HEK293 (cell line): ENCODE measurements at regions not wholly inside any gene's neighbourhood (a gene's known extent, or its start where the extent isn't known, plus 50 kb on each side); places are given as distances from the start of the nearest gene placed in this dataset.

Source experiments
- KLF17 ChIP-seq: fragments of 450-650 bp; formaldehyde crosslinking; IDR thresholded peaks from 2 replicates; pipeline ENCODE4 v1.5.1; 2016; ENCODE audit warnings: missing biosample characterization, missing genetic modification characterization
- PATZ1 ChIP-seq: fragments of 450-650 bp; formaldehyde crosslinking; IDR thresholded peaks from 2 replicates; pipeline ENCODE4 v1.5.1; 2016; ENCODE audit warnings: missing biosample characterization, missing genetic modification characterization
- SP2 ChIP-seq: fragments of 450-650 bp; formaldehyde crosslinking; IDR thresholded peaks from 2 replicates; pipeline ENCODE4 v1.5.1; 2016; ENCODE audit warnings: missing biosample characterization, missing genetic modification characterization
- ZBTB11 ChIP-seq: fragments of 450-650 bp; formaldehyde crosslinking; conservative IDR thresholded peaks from 2 replicates; pipeline ENCODE4 v1.5.1; 2016; ENCODE audit warnings: low read depth, missing biosample characterization, missing genetic modification characterization
- ZBTB8A ChIP-seq: fragments of 450-650 bp; formaldehyde crosslinking; IDR thresholded peaks from 2 replicates; pipeline ENCODE4 v1.5.1; 2016; ENCODE audit warnings: missing biosample characterization, missing genetic modification characterization
- ZNF211 ChIP-seq: fragments of 450-650 bp; formaldehyde crosslinking; IDR thresholded peaks from 2 replicates; pipeline ENCODE4 v1.5.1; 2016; ENCODE audit warnings: low read depth, missing biosample characterization, missing genetic modification characterization
- ZNF302 ChIP-seq: fragments of 450-650 bp; formaldehyde crosslinking; IDR thresholded peaks from 2 replicates; pipeline ENCODE4 v1.5.1; 2016; ENCODE audit warnings: missing biosample characterization, missing genetic modification characterization, low read depth
- ZNF518A ChIP-seq: fragments of 450-650 bp; formaldehyde crosslinking; conservative IDR thresholded peaks from 2 replicates; pipeline ENCODE4 v1.5.1; 2016; ENCODE audit warnings: low read depth, missing biosample characterization, missing genetic modification characterization
- ZNF544 ChIP-seq: fragments of 450-650 bp; formaldehyde crosslinking; IDR thresholded peaks from 2 replicates; pipeline ENCODE4 v1.5.0; 2017; ENCODE audit warnings: missing biosample characterization, missing genetic modification characterization
- ZNF549 ChIP-seq: fragments of 450-650 bp; IDR thresholded peaks from 2 replicates; pipeline ENCODE4 v1.5.1; 2018; ENCODE audit warnings: missing biosample characterization, missing genetic modification characterization, mild to moderate bottlenecking, inconsistent platforms, moderate library complexity
- ZNF555 ChIP-seq: fragments of 450-650 bp; formaldehyde crosslinking; conservative IDR thresholded peaks from 2 replicates; pipeline ENCODE4 v1.5.1; 2017; ENCODE audit warnings: missing biosample characterization, mild to moderate bottlenecking, missing genetic modification characterization, inconsistent platforms
- ZNF692 ChIP-seq: fragments of 450-650 bp; formaldehyde crosslinking; IDR thresholded peaks from 2 replicates; pipeline ENCODE4 v1.5.1; 2016; ENCODE audit warnings: missing biosample characterization, missing genetic modification characterization
- ZNF843 ChIP-seq: fragments of 450-650 bp; formaldehyde crosslinking; IDR thresholded peaks from 2 replicates; pipeline ENCODE4 v1.5.1; 2016; ENCODE audit warnings: missing biosample characterization, missing genetic modification characterization
- ZSCAN4 ChIP-seq: fragments of 450-650 bp; formaldehyde crosslinking; IDR thresholded peaks from 2 replicates; pipeline ENCODE4 v1.5.1; 2017; ENCODE audit warnings: missing biosample characterization, missing genetic modification characterization

GRCh38 chr4:30821859-30822612 lies 101.9 kb downstream of the PCDH7 start (continued):
- no peak for TF ChIP-seq ZBTB11
- TF ChIP-seq KLF17 (tag by site-specific recombination): no peak
- TF ChIP-seq ZBTB8A: no peak
- no peak for TF ChIP-seq ZNF302 (tag by site-specific recombination)
- peak; percentile 20; the same call in 1 of the 2 replicates for TF ChIP-seq ZNF692 (tag by site-specific recombination)
- TF ChIP-seq ZNF549 (tag by site-specific recombination): no peak
- no peak for TF ChIP-seq SP2 (tag by site-specific recombination)
- TF ChIP-seq ZNF544 (tag by site-specific recombination): no peak
- TF ChIP-seq PATZ1 (tag by site-specific recombination): no peak
- peak; percentile 35; the same call in 1 of the 2 replicates for TF ChIP-seq ZNF843 (tag by site-specific recombination)
- TF ChIP-seq ZNF518A (tag by site-specific recombination): no peak
- no peak for TF ChIP-seq ZSCAN4 (tag by site-specific recombination)
- no peak for TF ChIP-seq ZNF555 (tag by site-specific recombination)
- no peak for TF ChIP-seq ZNF211 (tag by site-specific recombination)
